ENCODE measurements at regions not wholly inside any gene's neighbourhood (a gene's known extent, or its start where the extent isn't known, plus 50 kb on each side); places are given as distances from the start of the nearest gene placed in this dataset.

DNA sequence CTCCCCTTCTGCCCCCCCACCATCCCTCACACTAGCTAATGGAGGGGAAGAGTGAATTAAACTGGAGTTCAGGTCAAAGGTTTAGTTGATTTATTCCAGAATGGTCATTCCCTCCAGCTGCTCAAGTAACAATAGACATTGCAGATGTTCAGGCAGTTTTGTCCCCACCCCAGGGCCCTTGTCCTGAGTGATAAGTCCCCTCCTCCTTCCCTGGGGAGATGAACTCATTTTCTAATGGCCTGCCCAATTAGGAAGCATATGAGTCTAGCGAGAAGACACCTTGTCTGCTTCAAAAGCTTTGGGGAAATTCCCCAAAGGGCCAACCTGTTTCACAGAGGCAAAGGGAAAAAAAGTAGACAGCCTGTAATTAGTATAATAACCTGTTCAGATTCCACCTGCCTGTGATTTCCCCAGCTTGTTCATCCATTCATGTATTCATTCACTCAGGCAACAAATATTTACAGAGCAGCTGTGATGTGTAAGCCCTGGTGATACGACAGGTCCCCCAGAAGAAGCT lies 165.3 kb downstream of the SHQ1 start:
- no peak for DNase-seq (ENCODE audit: low read depth in 1 of 2, low spot score in 2 of 2)
- no peaks in the 10 kb centered on the region for H3K36me3 ChIP-seq (ENCODE audit: control insufficient read depth in 2 of 4, insufficient read depth in 4 of 4, low read length in 3 of 4)
- CTCF ChIA-PET (ENCODE audit: partially characterized antibody) = interaction anchor here (1.0 to 3.3 kb wide), 4 partner anchors 12 to 139 kb away, joined by 3 to 11 read pairs (median 6); no protein-coding TSS in a partner anchor

More for the DNA sequence above, 165.3 kb downstream of the SHQ1 start:
- Histone ChIP-seq H3K79me1 (ENCODE audit: low read depth, low read length) (no peaks in the 10 kb centered on the region), H3K9me3 (ENCODE audit: insufficient read depth in 2 of 2, low read depth in 1 of 2, low read length in 1 of 2) (no peaks in the 10 kb centered on the region), H4K5ac (ENCODE audit: insufficient read length, low read depth, low read length) (no peak overlapping the region), H2AFZ (ENCODE audit: low read length) (no peak overlapping the region), H2BK20ac (ENCODE audit: low read length) (no peak overlapping the region), H2BK12ac (ENCODE audit: low read depth, low read length) (no peak overlapping the region), H3K9ac (replicated peaks in 1 of 4; ENCODE audit: extremely low read depth in 1 of 4, low read depth in 3 of 4, low read length in 3 of 4) (no peak overlapping the region), H3K79me2 (ENCODE audit: control insufficient read depth in 1 of 2, insufficient read depth in 2 of 2, low read length in 2 of 2) (no peaks in the 10 kb centered on the region), H2AK5ac (ENCODE audit: low read depth, low read length) (no peak overlapping the region), H3K23me2 (ENCODE audit: low read depth, low read length) (no peaks in the 10 kb centered on the region), H3K14ac (ENCODE audit: insufficient read length) (no peak overlapping the region), H3K4me1 (replicated peaks in 1 of 4; ENCODE audit: control insufficient read depth in 3 of 4, insufficient read depth in 4 of 4, low read length in 3 of 4) (no peaks in the 10 kb centered on the region), H3K4me3 (ENCODE audit: extremely low read depth in 1 of 4, insufficient read depth in 2 of 4, low read depth in 3 of 4, low read length in 4 of 4) (no peak overlapping the region), H4K8ac (ENCODE audit: extremely low read depth, insufficient read depth, low read length) (no peak overlapping the region), H3K18ac (ENCODE audit: extremely low read depth, low read length) (no peak overlapping the region), H2BK5ac (ENCODE audit: low read depth, low read length) (no peak overlapping the region), H3K56ac (replicated peaks; ENCODE audit: insufficient read length, low read depth, low read length) (no peak overlapping the region), H3K4ac (replicated peaks; ENCODE audit: insufficient read length, low read depth, low read length) (no peak overlapping the region), H3K27ac (ENCODE audit: low read depth, low read length) (no peak overlapping the region), H4K91ac (replicated peaks; ENCODE audit: insufficient read length, low read length) (peak overlapping the region; percentile 18), H4K20me1 (replicated peaks in 1 of 2; ENCODE audit: control insufficient read depth in 1 of 2, insufficient read depth in 2 of 2, low read length in 2 of 2) (no peaks in the 10 kb centered on the region), H3K27me3 (replicated peaks in 1 of 4; ENCODE audit: control insufficient read depth in 3 of 4, extremely low read depth in 1 of 4, insufficient read depth in 3 of 4, low read length in 3 of 4) (no peaks in the 10 kb centered on the region), H3K4me2 (ENCODE audit: insufficient read depth in 1 of 2, low read depth in 2 of 2, low read length in 2 of 2) (no peak overlapping the region), H2BK15ac (ENCODE audit: low read length) (no peak overlapping the region), H3K23ac (ENCODE audit: insufficient read length) (no peak overlapping the region), H2BK120ac (replicated peaks; ENCODE audit: low read depth, low read length) (no peak overlapping the region)
- POLR2A ChIA-PET (ENCODE audit: partially characterized antibody) = interaction anchor here (0.7 kb wide), 1 partner anchor 14 kb away, joined by 3 read pairs; no protein-coding TSS in a partner anchor
- 85% methylated on average over 2 of the region's 2 CpGs; no CpG with 5 or more reads in 1 of the 2 experiments for WGBS, 2 experiments (ENCODE audit: extremely low coverage in 1 of 2, insufficient coverage in 1 of 2, insufficient read length in 1 of 2, insufficient replicate concordance in 2 of 2, low coverage in 1 of 2, low lambda C conversion rate in 2 of 2, missing lambda C conversion rate in 1 of 2)
- FAIRE-seq = no peak
- TF ChIP-seq KDM1A (IDR thresholded peaks at IDR 0.05; ENCODE audit: borderline replicate concordance, low read length) = no peak
- no peak for TF ChIP-seq RNF2 (IDR thresholded peaks at IDR 0.05; ENCODE audit: borderline replicate concordance, low read depth, low read length, missing control alignments, poor library complexity, severe bottlenecking)
- no peak for TF ChIP-seq SP4 (IDR thresholded peaks at IDR 0.05; ENCODE audit: low read length)

Measured in H1 (cell line).